GM18909 (cell line): ENCODE measurements at regions not wholly inside any gene's neighbourhood (a gene's known extent, or its start where the extent isn't known, plus 50 kb on each side); places are given as distances from the start of the nearest gene placed in this dataset.
"Not testable (repeated sequence)": the region's sequence is repeated elsewhere in the genome, so short reads cannot be mapped to it uniquely, and the experiment has no call there.

Experiments used
- ATAC-seq: cut with Tn5 transposase; IDR thresholded peaks from one replicate; pipeline ENCODE4 v1.9.1; 2021; ENCODE audit warnings: mild to moderate bottlenecking; ENCODE audit not compliant: unreplicated experiment, poor library complexity

DNA sequence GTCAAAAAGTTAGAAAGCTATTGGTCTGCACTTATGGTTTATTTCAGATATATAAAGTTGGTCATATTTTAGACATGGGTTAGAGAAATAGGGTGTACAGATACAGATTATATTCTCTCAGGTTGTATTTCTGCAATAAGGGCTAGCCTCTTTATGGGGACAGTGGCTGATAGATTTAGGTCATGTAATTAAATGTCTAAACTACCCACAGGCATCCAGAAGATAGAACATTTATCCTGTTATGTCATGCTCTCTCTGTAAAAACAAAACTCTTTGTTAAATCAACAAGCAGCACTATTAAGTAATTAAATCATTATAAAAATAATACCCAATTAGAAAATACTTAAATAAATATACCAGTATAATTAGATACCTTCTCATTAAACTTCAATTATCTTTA lies 612.6 kb upstream of the CITED2 start:
- no peak for ATAC-seq

DNA sequence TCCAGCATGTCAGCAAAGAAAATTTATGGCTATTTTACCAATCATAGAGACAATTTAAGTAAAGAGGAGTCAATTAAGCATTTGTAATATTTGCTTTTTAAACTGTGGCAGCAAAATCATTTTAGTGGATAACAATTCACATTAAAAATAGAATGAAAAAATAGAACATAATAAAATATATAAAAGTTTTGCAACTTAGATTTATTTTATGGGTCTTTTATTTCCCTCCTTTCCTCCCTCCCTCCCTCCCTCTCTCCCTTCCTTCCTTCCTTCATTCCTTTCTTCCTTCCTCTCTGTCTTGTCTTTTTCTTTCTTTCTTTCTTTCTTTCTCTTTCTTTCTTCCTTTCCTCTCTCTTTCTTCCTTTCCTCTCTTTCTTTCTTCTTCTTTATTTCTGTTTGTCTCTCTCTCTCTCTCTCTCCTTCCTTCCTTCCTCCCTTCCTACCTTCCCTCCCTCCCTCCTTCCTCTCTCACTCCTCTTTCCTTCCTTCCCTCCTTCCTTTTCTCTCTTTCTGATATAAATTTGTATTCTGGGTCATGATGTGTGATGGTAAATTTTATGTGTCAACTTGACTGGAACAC lies 610.9 kb upstream of the CITED2 start:
- ATAC-seq: no peak

DNA sequence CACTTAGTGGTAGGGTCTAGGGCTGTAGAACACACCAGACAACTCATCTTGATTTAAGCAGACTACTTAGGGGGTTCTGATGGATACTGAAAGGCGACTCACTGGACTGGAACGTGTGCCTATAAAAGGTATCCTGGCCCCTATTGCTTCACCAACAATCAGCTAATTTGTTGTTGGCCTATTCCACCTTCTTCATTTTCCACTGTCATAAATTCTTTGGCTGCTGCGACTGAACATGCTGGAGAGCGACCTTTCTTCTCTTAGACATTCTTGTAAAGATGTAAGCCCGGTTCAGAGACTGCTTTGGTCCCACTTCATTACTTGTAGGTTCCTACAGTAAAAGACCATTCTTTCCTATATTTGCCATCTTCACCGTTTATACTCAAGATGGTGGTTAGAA lies 609.9 kb upstream of the CITED2 start:
- no peak for ATAC-seq

DNA sequence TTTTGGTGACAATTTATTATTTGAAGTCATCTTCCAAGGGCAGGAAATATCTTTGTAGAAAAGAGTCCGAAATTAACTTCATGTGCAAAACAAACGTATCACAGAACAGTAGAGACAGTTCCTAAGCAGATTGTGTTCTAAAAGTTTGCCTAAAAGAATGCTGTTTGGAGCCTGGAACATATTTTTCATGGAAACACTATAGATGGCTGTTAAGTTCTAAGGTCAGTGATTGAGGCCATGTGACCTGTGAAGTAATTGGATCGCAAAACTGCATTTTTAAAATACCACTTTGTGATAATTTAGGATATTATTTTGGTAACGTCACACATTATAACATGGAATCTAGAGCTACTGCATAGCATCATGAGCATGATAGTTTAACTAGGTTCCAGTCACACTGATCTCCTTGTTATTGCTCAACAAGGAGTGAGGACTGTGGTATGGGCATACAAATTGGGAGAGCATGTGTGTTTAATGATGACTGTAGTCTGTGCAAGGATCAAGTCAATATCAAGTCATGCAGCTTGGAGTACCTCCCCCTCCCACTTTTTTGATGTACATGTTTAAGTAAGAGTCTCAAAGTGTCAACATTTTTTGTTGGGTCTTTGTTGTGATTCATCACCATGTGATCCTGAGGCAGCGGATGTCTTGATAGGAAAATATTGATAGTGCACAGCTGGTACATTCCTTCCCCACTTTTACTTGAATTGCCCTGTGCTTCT lies 609.3 kb upstream of the CITED2 start:
- ATAC-seq: no peak

DNA sequence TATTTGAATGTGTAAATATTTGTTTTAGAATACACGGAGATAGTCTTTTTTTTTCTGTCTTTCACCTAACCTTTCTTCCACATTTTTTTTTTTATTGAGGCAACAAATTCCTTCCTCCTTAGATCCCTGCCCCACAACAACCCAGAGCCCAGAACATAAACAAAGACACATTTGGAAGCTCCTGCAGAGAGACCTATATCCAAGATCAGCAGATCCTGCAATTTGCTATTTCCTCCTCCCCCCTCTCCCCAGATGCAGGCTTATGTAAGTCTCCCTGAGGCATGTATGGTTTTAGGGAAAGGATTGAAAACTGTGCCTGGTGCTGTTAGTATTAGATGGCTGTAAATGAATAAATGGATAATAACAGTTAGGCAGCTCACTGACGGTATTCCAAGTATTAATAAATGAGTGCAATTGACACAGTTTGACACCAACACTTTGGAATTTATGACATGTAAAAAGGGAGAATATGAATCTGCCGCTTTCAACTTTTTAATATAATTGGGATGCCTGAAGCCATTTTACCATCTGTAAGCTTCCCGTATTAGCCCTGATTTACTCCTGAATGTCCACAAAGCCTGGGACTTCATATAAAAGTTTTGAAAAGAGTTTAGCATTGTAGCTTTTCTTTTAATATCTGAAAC lies 608.3 kb upstream of the CITED2 start:
- ATAC-seq: no peak

DNA sequence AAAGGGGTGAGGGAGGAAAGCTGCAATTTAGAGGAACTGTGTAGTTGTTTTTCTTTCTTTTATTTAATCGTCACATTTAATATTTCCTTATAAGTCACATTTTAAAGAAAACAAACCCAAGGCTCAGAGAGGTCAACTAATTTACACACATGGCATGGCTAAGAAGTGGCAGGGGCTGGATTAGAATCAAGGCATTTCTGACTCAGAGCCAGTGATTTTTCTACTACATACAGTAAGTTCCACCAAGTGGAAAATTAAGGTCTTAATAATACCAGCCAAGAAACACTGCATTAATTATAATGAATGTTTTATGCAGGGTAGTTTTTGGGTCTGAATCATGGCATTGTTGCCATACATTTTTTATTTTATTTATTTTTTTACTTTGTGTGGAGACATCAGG lies 607.7 kb upstream of the CITED2 start:
- no peak for ATAC-seq

DNA sequence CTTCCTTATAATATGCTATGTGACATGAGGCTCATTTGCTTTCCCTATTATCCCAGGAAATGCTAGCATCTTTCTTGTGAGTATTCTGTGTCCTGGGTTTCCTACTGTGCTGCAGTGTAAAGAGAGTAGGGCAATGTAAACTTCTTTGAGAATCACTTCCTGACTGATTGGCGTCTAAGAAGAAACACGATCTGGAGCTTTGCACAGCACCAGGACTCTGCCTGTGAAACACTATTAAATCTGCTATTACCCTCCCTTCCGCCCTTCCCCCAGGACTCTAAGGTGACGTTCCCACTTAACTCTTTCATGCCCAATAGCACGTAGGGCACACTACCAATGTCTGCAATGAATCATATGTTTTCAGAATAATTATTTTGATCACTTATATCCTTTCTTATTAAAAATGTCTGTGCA lies 607.3 kb upstream of the CITED2 start:
- peak; percentile 46 for ATAC-seq

DNA sequence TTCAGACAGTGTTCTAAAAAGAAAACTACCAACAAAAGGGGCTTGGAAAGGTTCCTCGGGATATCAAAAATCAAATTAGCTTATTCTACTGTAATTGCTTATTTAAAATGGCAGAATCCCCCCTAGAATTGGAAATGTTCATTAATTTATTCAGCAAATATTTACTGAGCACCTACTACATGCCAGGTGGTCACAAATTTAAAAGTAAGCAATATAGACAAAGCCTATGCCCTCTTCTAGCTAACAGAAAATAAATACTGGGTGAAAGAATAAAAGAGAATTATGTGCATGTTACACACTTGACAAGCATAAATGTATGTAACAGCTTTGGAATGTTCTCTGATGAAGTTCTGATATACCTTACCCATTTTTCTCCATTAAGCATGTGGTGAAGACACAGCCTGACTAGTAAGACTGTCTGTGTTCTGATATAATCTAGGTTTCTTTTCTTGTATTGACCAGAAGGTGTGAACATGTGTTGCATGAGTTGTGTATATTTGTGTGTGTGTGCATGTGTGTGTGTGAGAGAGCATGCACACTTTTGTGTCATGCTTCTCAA lies 606.7 kb upstream of the CITED2 start:
- no peak for ATAC-seq

DNA sequence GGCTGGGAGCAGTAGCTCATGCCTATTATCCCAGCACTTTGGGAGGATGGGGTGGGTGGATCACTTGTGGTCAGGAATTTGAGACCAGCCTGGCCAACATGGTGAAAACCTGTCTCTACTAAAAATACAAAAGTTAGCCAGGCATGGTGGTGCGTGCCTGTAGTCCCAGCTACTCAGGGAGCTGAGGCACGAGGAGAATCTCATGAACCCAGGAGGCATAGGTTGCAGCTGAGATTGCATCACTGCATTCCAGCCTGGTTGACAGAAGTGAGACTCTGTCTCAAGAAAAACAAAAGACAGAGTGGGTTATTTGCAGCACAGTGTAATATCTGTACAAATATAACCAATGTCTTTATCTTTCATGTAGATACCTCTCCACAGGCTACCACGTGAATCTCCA lies 606.2 kb upstream of the CITED2 start:
- not testable (repeated sequence) for ATAC-seq

DNA sequence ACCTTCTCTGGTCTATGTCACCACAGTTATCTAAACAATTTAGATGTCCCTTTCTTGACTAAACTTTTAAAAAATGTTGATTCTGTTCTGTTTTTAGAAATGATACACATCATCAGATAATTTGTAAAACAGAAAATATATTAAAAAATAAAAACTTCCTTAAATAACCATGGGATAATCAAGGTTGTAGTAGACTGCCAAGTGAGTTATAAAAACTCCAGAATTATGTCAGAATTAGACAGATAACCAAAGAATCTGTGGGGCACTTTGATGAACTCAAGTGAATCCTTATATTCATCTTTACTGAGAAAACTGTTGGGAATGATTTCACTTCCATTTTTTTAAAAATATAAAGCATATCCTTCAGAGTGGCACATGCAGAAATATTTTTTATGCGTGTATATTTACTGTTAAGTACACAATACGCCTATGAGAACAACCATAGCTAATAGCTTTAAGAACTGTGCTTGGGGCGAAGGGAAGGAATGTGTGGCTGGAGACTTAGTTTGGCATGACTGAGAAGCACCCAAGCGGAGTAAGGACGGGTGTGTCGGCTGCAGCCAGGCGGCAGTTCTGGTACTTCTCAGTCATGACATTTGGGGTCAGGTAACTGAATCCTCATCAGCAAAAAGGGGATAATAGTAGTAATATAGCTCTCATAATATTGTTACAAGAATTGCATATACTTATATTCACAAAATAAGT lies 604.7 kb upstream of the CITED2 start:
- ATAC-seq: no peak

DNA sequence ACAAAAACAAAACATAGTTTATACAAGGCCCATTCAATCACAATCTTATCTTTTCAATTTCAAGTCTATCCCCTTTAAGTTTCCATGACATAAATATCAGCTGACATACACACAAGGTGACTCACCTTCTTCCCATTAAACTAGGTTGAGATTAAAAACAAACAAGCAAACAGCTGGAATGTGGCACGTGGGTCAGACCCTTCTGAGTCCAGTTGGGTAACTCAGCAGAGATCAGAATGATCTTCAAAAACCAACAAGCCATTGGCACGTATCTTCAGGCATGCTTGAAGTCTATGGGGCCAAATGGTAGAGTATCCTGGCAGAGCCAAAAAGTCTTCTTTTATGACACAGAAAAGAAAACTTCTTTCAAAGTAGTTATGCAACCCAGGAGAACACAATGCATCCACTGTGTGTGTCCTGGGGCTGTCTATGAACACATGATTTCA lies 603.5 kb upstream of the CITED2 start:
- no peak for ATAC-seq

DNA sequence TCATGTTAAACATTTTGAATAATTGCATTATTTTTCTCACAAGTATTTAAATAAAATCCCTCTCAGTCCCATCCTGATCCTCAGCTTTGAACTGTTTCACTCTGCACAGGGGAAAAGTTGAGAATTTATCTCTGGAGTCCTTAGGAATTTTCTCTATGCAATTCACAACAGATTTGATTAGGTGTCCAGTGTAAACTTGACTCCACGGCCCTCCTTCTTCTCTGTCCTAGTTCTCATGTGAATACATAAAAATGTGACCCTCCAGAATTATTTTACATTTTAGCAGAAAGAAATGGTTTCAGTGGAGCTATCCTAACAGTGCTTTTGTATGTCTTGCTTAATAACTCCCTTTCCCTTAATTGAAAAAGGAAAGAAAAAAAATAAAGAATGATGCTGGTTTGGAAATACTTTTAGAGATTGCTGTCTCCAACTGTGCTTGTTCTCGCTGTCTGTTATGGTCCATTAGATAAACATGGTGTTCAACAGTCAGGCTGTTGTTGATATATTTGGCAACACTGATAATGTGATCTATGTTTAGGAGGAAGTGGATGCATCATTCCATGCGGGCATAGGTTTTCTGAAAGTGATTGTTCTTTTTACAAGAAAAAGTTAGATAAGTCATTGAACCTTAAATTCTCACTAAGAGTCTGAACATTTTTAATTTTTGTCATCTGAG lies 599.4 kb upstream of the CITED2 start:
- ATAC-seq: no peak

DNA sequence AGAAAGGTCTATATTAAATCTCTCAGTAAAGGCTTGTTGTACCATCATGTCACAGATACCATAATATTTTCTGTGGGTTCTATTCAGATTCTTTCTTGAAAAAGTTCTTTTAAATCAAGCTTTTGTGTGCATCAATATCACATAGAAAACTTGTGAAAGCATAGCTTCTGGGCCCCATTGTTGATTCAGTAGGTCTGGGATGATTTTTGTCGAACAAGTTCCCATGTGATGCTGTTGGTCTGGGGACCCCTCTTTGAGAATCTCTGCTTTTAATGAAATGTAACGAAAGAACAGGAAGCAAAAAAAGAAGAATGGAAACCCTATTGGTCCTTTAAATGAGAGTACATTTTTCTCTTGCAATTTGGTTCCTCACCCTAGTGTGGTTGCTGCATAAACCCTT lies 597.7 kb upstream of the CITED2 start:
- ATAC-seq: no peak

DNA sequence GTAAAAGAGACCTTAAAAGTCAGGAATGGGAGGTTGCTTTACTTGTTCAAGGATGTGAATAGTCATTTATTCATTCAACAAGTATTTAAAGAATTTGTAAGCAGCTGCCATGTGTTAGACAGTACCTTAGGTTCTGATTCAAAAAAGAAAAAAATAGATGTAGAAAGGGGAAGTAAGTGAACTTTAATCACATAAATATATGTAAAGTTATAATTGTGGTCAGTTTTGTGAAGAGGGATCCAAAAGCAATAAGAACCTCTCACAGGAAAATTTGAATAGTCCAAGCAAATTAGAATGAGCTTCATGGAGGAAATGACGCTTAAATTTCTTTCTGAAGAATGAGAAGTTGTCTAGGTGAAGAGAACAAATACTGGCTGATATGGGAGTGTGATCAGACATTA lies 596.1 kb upstream of the CITED2 start:
- ATAC-seq: no peak

DNA sequence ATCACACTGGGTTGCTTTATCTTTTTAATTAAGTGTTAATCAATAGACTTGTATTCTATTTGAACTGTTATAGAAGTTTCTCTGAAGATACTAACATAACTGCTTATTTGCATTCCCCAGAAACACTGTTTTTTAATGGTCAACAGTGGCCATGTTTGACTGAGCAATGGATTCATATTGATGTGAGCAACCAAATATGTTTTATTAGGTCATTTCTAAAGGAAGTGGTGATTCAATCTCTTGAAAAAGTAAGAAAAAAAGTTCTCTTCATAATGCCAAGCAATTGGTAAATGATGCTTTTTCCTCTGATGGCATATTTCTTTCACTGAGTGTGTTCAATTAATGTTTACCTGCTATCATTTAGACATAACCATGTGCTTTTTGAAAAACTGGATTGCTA lies 593.0 kb upstream of the CITED2 start:
- no peak for ATAC-seq

DNA sequence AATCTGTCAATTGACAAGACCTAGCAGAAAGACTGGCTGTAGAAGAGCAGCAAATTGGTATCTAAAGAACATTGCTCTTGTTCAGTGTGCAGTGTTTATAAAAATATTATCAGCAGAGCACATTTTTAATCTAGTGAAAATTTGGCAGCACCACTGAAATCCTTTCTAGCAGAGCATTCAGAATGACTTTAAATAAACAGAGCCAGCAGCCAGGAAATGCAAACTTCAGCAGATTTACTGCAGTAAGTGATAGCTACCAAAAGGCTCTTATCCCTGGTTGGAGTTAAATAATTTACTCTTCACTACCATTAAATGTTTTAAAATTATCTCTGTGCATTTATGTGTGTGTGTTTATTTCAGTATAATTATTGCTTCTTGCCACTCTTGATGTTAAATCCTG lies 590.9 kb upstream of the CITED2 start:
- no peak for ATAC-seq

DNA sequence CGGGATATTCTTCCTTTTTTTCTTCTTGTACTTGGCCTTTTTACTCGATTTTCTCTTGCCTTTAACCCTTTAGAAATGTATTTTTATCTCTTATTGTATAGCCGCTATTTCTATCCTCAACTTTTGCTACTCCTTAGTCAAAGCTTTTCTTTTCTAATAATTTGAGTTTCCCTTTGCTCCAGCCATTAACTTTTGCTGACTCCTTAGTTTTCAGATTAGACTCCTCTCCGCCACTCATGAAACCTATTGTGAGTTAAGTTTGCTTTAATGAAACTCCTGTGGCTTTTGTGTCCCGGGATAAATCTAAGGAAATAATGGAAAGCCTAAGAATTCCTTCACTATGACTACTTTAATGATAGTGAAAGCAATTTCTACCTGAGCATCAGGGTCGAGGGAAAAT lies 590.3 kb upstream of the CITED2 start:
- no peak for ATAC-seq

DNA sequence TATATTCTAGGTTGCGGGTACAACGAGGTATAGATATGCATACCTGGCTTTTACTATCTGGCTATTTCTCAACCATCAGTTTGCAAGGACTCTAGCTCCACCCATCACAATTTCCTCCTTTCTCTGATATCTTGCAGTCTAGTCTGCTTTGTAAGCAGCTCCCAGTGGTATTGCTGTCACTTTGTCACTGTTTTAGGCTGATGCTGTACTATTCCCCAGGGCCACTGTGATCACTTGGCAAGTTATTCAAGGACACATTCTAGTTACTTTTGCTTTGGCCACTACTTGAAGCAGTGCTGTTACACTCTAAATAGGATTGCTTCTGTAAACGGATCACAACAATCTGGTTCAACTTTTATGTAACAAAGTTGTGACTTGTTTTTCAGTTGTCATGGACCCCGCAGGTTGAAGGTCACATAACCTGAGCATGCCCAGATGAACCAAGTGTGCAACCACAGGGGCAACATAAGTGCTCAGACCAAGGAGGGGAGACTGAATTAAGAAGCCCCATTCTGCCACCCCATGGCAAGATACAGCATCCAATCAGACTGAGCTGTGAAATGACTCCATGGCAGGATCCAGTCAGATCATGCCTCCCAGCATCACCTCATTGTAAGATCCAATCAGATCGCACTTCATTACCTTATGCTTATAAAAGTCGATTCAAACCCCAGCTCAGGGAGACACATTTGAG lies 588.4 kb upstream of the CITED2 start:
- ATAC-seq: no peak

DNA sequence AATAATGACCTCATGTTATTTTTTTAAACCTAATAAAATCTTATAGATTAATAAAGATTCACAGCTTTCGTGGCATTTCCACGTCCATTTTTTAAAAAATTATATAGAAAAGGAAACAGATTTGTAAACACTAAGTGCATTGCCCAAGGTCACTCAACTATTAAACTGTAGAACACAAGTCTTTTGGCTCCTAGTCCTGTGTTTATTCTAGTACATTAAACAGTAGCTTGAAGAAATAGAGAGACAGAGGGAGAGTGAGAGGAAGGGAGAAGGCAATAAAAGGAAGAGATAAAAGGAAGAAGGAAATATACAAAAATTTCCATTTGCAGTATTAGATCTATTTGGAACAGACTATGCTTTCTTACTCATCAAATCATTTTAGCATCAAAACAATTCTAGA lies 586.7 kb upstream of the CITED2 start:
- no peak for ATAC-seq

DNA sequence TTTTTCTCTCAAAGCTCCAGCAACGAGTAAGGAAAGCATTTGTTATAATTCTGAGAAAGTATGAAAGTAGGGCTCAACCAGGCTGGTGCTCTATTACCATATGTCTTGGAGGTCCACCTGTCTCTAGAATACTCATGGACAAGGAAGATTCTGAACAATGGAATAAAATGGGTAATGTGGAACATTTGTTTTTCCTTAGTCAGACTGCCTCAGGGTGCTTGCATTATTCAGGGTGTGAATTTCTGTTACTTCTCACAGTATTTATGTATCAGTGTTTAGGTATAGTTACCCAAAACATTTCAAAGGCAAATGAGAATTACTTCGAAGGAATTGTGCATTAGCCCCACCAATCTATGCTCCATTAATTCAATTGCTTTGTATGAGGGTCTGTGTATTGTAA lies 586.2 kb upstream of the CITED2 start:
- no peak for ATAC-seq
